ENCODE measurements at regions not wholly inside any gene's neighbourhood (a gene's known extent, or its start where the extent isn't known, plus 50 kb on each side); places are given as distances from the start of the nearest gene placed in this dataset. TPM values are rescaled to one million over a fixed set of nuclear protein-coding genes. Genes with fewer than 3 reads are reported as not detected.

Small RNAs in the stretch of these regions (small RNA-seq; reads per million reads assigned to genes)
- not detected for gene MIR3679

Measured in frontal cortex (tissue), 1 donor.